CD4-positive, alpha-beta memory T cell (primary cell): ENCODE measurements at regions not wholly inside any gene's neighbourhood (a gene's known extent, or its start where the extent isn't known, plus 50 kb on each side); places are given as distances from the start of the nearest gene placed in this dataset.

Experiments used
- CTCF ChIA-PET: fragments of 350-600 bp; sonication (Branson Sonifier 250); formaldehyde crosslinking; loops from one replicate; lab custom pipeline; 2021; ENCODE audit warnings: inconsistent platforms; ENCODE audit not compliant: partially characterized antibody; lab: Charles Lee
- POLR2A ChIA-PET: fragments of 350-600 bp; sonication (Branson Sonifier 250); formaldehyde crosslinking; loops from one replicate; lab custom pipeline; 2021; ENCODE audit not compliant: partially characterized antibody; lab: Charles Lee
- DNase-seq, 5 donors: peaks; one replicate each; pipeline versions ENCODE4 v3.0.0 to v3.0.0-alpha.2; 2020 to 2022; ENCODE audit warnings: mixed read lengths in 1 of 5
- H3K27ac ChIP-seq: one replicate; pipeline ENCODE4 v1.7.0; 2013; ENCODE audit warnings: low read depth, low read length
- H3K27me3 ChIP-seq: 2 replicates; pipeline ENCODE4 v1.7.0; 2013; ENCODE audit warnings: mild to moderate bottlenecking, low read length, moderate library complexity; ENCODE audit not compliant: insufficient read depth
- H3K36me3 ChIP-seq: 2 replicates; pipeline ENCODE4 v1.7.0; 2013; ENCODE audit warnings: mild to moderate bottlenecking, low read length, moderate library complexity; ENCODE audit not compliant: insufficient read depth
- H3K4me1 ChIP-seq: 2 replicates; pipeline ENCODE4 v1.7.0; 2013; ENCODE audit warnings: mild to moderate bottlenecking, low read length, moderate library complexity; ENCODE audit not compliant: insufficient read depth
- H3K4me3 ChIP-seq, 2 donors: one replicate each; pipeline ENCODE4 v1.7.0; 2013; ENCODE audit warnings: low read length in 2 of 2, mild to moderate bottlenecking in 1 of 2
- H3K9me3 ChIP-seq, 2 donors: one replicate each; pipeline ENCODE4 v1.7.0; 2013; ENCODE audit warnings: low read length in 2 of 2, control low read depth in 1 of 2; ENCODE audit not compliant: control insufficient read depth in 1 of 2
- H3K27ac Mint-ChIP-seq, 7 donors: one replicate each; pipeline ENCODE4 v1.8.0; 2020 to 2021; ENCODE audit warnings: mixed read lengths in 7 of 7, mild to moderate bottlenecking in 6 of 7, inconsistent platforms in 3 of 7, moderate library complexity in 3 of 7
- H3K27me3 Mint-ChIP-seq, 2 donors: one replicate each; pipeline ENCODE4 v1.8.0; 2020 to 2021; ENCODE audit warnings: mixed read lengths in 2 of 2
- H3K36me3 Mint-ChIP-seq, 2 donors: one replicate each; pipeline ENCODE4 v1.8.0; 2020 to 2021; ENCODE audit warnings: mixed read lengths in 2 of 2, inconsistent platforms in 1 of 2, mild to moderate bottlenecking in 1 of 2
- H3K4me1 Mint-ChIP-seq, 4 donors: one replicate each; pipeline ENCODE4 v1.8.0; 2020 to 2021; ENCODE audit warnings: mixed read lengths in 4 of 4, mild to moderate bottlenecking in 1 of 4
- H3K4me3 Mint-ChIP-seq, 8 donors: one replicate each; pipeline ENCODE4 v1.8.0; 2020 to 2021; ENCODE audit warnings: mixed read lengths in 8 of 8, mild to moderate bottlenecking in 7 of 8, moderate library complexity in 6 of 8, inconsistent platforms in 3 of 8
- H3K9me3 Mint-ChIP-seq, 8 donors: one replicate each; pipeline ENCODE4 v1.8.0; 2020 to 2021; ENCODE audit warnings: mixed read lengths in 8 of 8, mild to moderate bottlenecking in 5 of 8, inconsistent platforms in 3 of 8, moderate library complexity in 1 of 8
- intact Hi-C: fragments of 100-400 bp; cut with micrococcal nuclease; formaldehyde crosslinking; loops from one replicate; pipeline ENCODE4 v1.15.1; 2023

GRCh38 chr11:127524618-127525017 is 524.0 kb upstream of the KIRREL3 start:
- no peaks in the 10 kb centered on the region for H3K27me3 ChIP-seq
- DNase-seq = no peak
- Mint-ChIP-seq H3K4me1 (no peaks in the 10 kb centered on the region), H3K27me3 (peaks cover 0 to 2% of the 10 kb centered on the region in 2 donors), H3K9me3 (peaks cover 0 to 6% (median 3%) of the 10 kb centered on the region in 8 donors), H3K36me3 (no peaks in the 10 kb centered on the region), H3K4me3 (no peak overlapping the region), H3K27ac (no peak overlapping the region)
- H3K27ac ChIP-seq = no peak overlapping the region
- ChIA-PET CTCF (no interaction called here), POLR2A (no interaction called here)
- H3K4me3 ChIP-seq = no peak overlapping the region
- intact Hi-C loops = no loop called here
- H3K36me3 ChIP-seq = no peaks in the 10 kb centered on the region
- H3K9me3 ChIP-seq = peaks cover 0 to 4% of the 10 kb centered on the region in 2 donors
- no peaks in the 10 kb centered on the region for H3K4me1 ChIP-seq

GRCh38 chr11:127521413-127521812 is 520.8 kb upstream of the KIRREL3 start:
- POLR2A ChIA-PET = no interaction called here
- no peaks in the 10 kb centered on the region for H3K4me1 ChIP-seq
- H3K4me3 ChIP-seq = no peak overlapping the region
- DNase-seq = no peak
- no peaks in the 10 kb centered on the region for H3K4me1 Mint-ChIP-seq
- H3K27me3 Mint-ChIP-seq = peaks cover 0 to 2% of the 10 kb centered on the region in 2 donors
- no peaks in the 10 kb centered on the region for H3K27me3 ChIP-seq
- no peak overlapping the region for H3K27ac Mint-ChIP-seq
- no peaks in the 10 kb centered on the region for H3K36me3 Mint-ChIP-seq
- CTCF ChIA-PET = no interaction called here
- no peaks in the 10 kb centered on the region for H3K36me3 ChIP-seq
- peaks cover 0 to 4% of the 10 kb centered on the region in 2 donors for H3K9me3 ChIP-seq
- H3K4me3 Mint-ChIP-seq = no peak overlapping the region
- intact Hi-C loops = no loop called here
- no peak overlapping the region for H3K27ac ChIP-seq
- H3K9me3 Mint-ChIP-seq = peaks cover 4 to 13% (median 5%) of the 10 kb centered on the region in 8 donors

GRCh38 chr11:127507851-127508250 is 507.3 kb upstream of the KIRREL3 start:
- intact Hi-C loops = no loop called here
- POLR2A ChIA-PET = no interaction called here

GRCh38 chr11:127506647-127507046 is 506.1 kb upstream of the KIRREL3 start:
- no peaks in the 10 kb centered on the region for H3K36me3 ChIP-seq
- intact Hi-C loops = no loop called here
- ChIA-PET CTCF (no interaction called here), POLR2A (no interaction called here)
- Mint-ChIP-seq H3K4me1 (no peaks in the 10 kb centered on the region), H3K27ac (no peak overlapping the region), H3K4me3 (no peak overlapping the region), H3K36me3 (no peaks in the 10 kb centered on the region), H3K9me3 (peaks cover 0 to 8% (median 0%) of the 10 kb centered on the region in 8 donors), H3K27me3 (no peaks in the 10 kb centered on the region)
- H3K27me3 ChIP-seq = no peaks in the 10 kb centered on the region
- no peak for DNase-seq
- no peak overlapping the region for H3K27ac ChIP-seq
- H3K4me3 ChIP-seq = no peak overlapping the region
- no peaks in the 10 kb centered on the region for H3K4me1 ChIP-seq
- H3K9me3 ChIP-seq = no peaks in the 10 kb centered on the region

More at GRCh38 chr11:127507851-127508250, 507.3 kb upstream of the KIRREL3 start:
- Histone ChIP-seq H3K9me3 (no peaks in the 10 kb centered on the region), H3K36me3 (no peaks in the 10 kb centered on the region), H3K4me3 (no peak overlapping the region), H3K27ac (no peak overlapping the region), H3K27me3 (no peaks in the 10 kb centered on the region), H3K4me1 (no peaks in the 10 kb centered on the region)
- H3K4me3 Mint-ChIP-seq = no peak overlapping the region
- H3K4me1 Mint-ChIP-seq = no peaks in the 10 kb centered on the region
- H3K27me3 Mint-ChIP-seq = no peaks in the 10 kb centered on the region
- peaks cover 0 to 10% (median 0%) of the 10 kb centered on the region in 8 donors for H3K9me3 Mint-ChIP-seq
- H3K36me3 Mint-ChIP-seq = no peaks in the 10 kb centered on the region
- DNase-seq = no peak
- H3K27ac Mint-ChIP-seq = no peak overlapping the region
- CTCF ChIA-PET = no interaction called here

GRCh38 chr11:127506126-127506525 is 505.6 kb upstream of the KIRREL3 start:
- Histone ChIP-seq H3K27me3 (no peaks in the 10 kb centered on the region), H3K36me3 (no peaks in the 10 kb centered on the region), H3K27ac (no peak overlapping the region), H3K4me3 (no peak overlapping the region), H3K4me1 (no peaks in the 10 kb centered on the region), H3K9me3 (no peaks in the 10 kb centered on the region)
- Mint-ChIP-seq H3K27ac (no peak overlapping the region), H3K4me3 (no peak overlapping the region), H3K36me3 (no peaks in the 10 kb centered on the region), H3K27me3 (no peaks in the 10 kb centered on the region), H3K4me1 (no peaks in the 10 kb centered on the region), H3K9me3 (peaks cover 0 to 3% (median 0%) of the 10 kb centered on the region in 8 donors)
- intact Hi-C loops = no loop called here
- ChIA-PET POLR2A (no interaction called here), CTCF (no interaction called here)
- DNase-seq = no peak

GRCh38 chr11:127496165-127496564 is 495.6 kb upstream of the KIRREL3 start:
- no peaks in the 10 kb centered on the region for H3K27me3 ChIP-seq
- H3K36me3 ChIP-seq = no peaks in the 10 kb centered on the region
- no peak overlapping the region for H3K27ac ChIP-seq
- Mint-ChIP-seq H3K27ac (no peak overlapping the region), H3K9me3 (peaks cover 4 to 11% (median 5%) of the 10 kb centered on the region in 8 donors), H3K27me3 (peaks cover 2% of the 10 kb centered on the region in 2 donors), H3K36me3 (no peaks in the 10 kb centered on the region), H3K4me3 (no peak overlapping the region), H3K4me1 (no peaks in the 10 kb centered on the region)
- CTCF ChIA-PET = no interaction called here
- DNase-seq = no peak
- POLR2A ChIA-PET = no interaction called here
- H3K9me3 ChIP-seq = no peaks in the 10 kb centered on the region
- no peak overlapping the region for H3K4me3 ChIP-seq
- intact Hi-C loops = no loop called here
- no peaks in the 10 kb centered on the region for H3K4me1 ChIP-seq

- no peaks in the 10 kb centered on the region for H3K36me3 ChIP-seq
- no peaks in the 10 kb centered on the region for H3K4me1 ChIP-seq
- no peaks in the 10 kb centered on the region for H3K36me3 Mint-ChIP-seq
- intact Hi-C loops = no loop called here
- no peak overlapping the region for H3K27ac ChIP-seq
- no peak overlapping the region for H3K4me3 ChIP-seq
- no peaks in the 10 kb centered on the region for H3K4me1 Mint-ChIP-seq
- CTCF ChIA-PET = no interaction called here
- H3K9me3 ChIP-seq = no peaks in the 10 kb centered on the region
- no peak overlapping the region for H3K27ac Mint-ChIP-seq
- no peaks in the 10 kb centered on the region for H3K27me3 ChIP-seq
- POLR2A ChIA-PET = no interaction called here
- peaks cover 0 to 15% (median 7%) of the 10 kb centered on the region in 8 donors for H3K9me3 Mint-ChIP-seq
- peaks cover 2% of the 10 kb centered on the region in 2 donors for H3K27me3 Mint-ChIP-seq
- DNase-seq = no peak
- no peak overlapping the region for H3K4me3 Mint-ChIP-seq
These were observed 492.9 kb upstream of the KIRREL3 start for GRCh38 chr11:127493330-127494022.
